K562 (cell line): ENCODE measurements at regions not wholly inside any gene's neighbourhood (a gene's known extent, or its start where the extent isn't known, plus 50 kb on each side); places are given as distances from the start of the nearest gene placed in this dataset.

Experiments
- CREB1 ChIP-seq, 2 experiments: sonication (generic) in 1 of 2; formaldehyde crosslinking in 1 of 2; IDR thresholded peaks; 2 replicates each; pipeline versions ENCODE4 v1.6.1 to v1.8.0; 2012 to 2022; ENCODE audit warnings: inconsistent platforms in 1 of 2, mild to moderate bottlenecking in 1 of 2, missing genetic modification reagents in 1 of 2, moderate library complexity in 1 of 2
- CREM ChIP-seq: IDR thresholded peaks from 2 replicates; pipeline ENCODE4 v1.6.1; 2014; ENCODE audit warnings: antibody characterized with exemption, low read depth
- GATAD2B ChIP-seq: fragments of 450-650 bp; IDR thresholded peaks from 2 replicates; pipeline ENCODE4 v1.6.1; 2017; ENCODE audit warnings: mild to moderate bottlenecking, borderline replicate concordance
- HDAC1 ChIP-seq, 2 experiments: fragments of 450-650 bp; IDR thresholded peaks; 2 replicates each; pipeline ENCODE4 v1.6.1; 2016 to 2017; ENCODE audit warnings: inconsistent platforms in 1 of 2, mild to moderate bottlenecking in 1 of 2, moderate library complexity in 1 of 2
- KAT7 ChIP-seq: sonication (generic); formaldehyde crosslinking; IDR thresholded peaks from 2 replicates; pipeline ENCODE4 v1.8.0; 2022; ENCODE audit warnings: missing genetic modification reagents, mild to moderate bottlenecking, borderline replicate concordance
- KDM5B ChIP-seq: fragments of 200-600 bp; sonication (generic); IDR thresholded peaks from 2 replicates; pipeline ENCODE4 v1.6.1; 2012; ENCODE audit warnings: low read depth, mild to moderate bottlenecking, moderate library complexity, low read length, control low read depth, inconsistent platforms; ENCODE audit not compliant: insufficient replicate concordance
- MTA1 ChIP-seq: fragments of 450-650 bp; IDR thresholded peaks from 2 replicates; pipeline ENCODE4 v1.6.1; 2017; ENCODE audit warnings: borderline replicate concordance
- PTBP1 ChIP-seq: fragments of 200-400 bp; formaldehyde crosslinking; IDR thresholded peaks from 2 replicates; pipeline ENCODE4 v1.6.1; 2017; ENCODE audit warnings: low read depth, low read length
- ZNF133 ChIP-seq: fragments of 250-450 bp; sonication (Bioruptor Pico); IDR thresholded peaks from 2 replicates; pipeline ENCODE4 v1.4.0; 2020; ENCODE audit warnings: mild to moderate bottlenecking
- TF ChIP-seq, protein P1 (sequence below): sonication (generic); formaldehyde crosslinking; IDR thresholded peaks from 2 replicates; pipeline ENCODE4 v1.8.1; 2023; ENCODE audit warnings: missing genetic modification reagents, mild to moderate bottlenecking, borderline replicate concordance
- TF ChIP-seq, protein P2 (sequence below), 3 experiments: IDR thresholded peaks in 2 of 3; conservative IDR thresholded peaks in 1 of 3; 2 replicates each; pipeline ENCODE4 v1.5.1; 2011 to 2012; ENCODE audit warnings: low read length in 3 of 3, mild to moderate bottlenecking in 3 of 3, control low read depth in 2 of 3, improper control_type of control experiment in 1 of 3, inconsistent platforms in 1 of 3, low read depth in 1 of 3, mixed read lengths in 1 of 3, moderate library complexity in 1 of 3; ENCODE audit not compliant: insufficient read depth in 2 of 3
- TF ChIP-seq, protein P3 (sequence below), 2 experiments: fragments of 450-650 bp; formaldehyde crosslinking in 1 of 2; IDR thresholded peaks; 2 replicates each; pipeline versions ENCODE4 v1.4.0 to v1.6.1; 2014 to 2020; ENCODE audit warnings: mild to moderate bottlenecking in 2 of 2, borderline replicate concordance in 1 of 2, low read depth in 1 of 2
- TF ChIP-seq, protein P4 (sequence below): sonication (generic); formaldehyde crosslinking; IDR thresholded peaks from 2 replicates; pipeline ENCODE4 v1.8.0; 2022; ENCODE audit warnings: mild to moderate bottlenecking, low read depth, missing genetic modification reagents

DNA sequence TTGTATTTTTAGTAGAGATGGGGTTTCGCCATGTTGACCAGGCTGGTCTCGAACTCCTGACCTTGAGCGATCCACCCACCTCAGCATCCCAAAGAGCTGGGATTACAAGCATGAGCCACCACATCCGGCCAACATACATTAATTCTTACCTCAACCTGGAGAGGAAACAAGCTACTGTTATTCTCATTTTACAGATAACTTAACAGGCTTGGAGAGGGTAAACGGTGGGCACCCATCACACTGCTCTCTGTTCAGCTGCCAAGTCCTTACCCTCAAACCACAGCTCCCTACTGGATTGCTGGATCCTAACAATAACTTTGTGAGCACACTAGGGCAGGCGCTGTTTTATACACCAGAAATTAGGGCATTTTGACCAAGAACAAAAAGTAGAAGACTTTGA is 93.6 kb upstream of the BARHL2 start:
- TF ChIP-seq GATAD2B (no peak), PTBP1 (no peak), HDAC1 (IDR thresholded peaks at IDR 0.05) (no peak), CREB1 (IDR thresholded peaks at IDR 0.05) (no peak), CREB1 (CRISPR knock-in tag; IDR thresholded peaks at IDR 0.05) (no peak), ZNF133 (no peak), KAT7 (no peak), MTA1 (no peak), KDM5B (no peak), CREM (no peak)
- TF ChIP-seq, protein P1, sequence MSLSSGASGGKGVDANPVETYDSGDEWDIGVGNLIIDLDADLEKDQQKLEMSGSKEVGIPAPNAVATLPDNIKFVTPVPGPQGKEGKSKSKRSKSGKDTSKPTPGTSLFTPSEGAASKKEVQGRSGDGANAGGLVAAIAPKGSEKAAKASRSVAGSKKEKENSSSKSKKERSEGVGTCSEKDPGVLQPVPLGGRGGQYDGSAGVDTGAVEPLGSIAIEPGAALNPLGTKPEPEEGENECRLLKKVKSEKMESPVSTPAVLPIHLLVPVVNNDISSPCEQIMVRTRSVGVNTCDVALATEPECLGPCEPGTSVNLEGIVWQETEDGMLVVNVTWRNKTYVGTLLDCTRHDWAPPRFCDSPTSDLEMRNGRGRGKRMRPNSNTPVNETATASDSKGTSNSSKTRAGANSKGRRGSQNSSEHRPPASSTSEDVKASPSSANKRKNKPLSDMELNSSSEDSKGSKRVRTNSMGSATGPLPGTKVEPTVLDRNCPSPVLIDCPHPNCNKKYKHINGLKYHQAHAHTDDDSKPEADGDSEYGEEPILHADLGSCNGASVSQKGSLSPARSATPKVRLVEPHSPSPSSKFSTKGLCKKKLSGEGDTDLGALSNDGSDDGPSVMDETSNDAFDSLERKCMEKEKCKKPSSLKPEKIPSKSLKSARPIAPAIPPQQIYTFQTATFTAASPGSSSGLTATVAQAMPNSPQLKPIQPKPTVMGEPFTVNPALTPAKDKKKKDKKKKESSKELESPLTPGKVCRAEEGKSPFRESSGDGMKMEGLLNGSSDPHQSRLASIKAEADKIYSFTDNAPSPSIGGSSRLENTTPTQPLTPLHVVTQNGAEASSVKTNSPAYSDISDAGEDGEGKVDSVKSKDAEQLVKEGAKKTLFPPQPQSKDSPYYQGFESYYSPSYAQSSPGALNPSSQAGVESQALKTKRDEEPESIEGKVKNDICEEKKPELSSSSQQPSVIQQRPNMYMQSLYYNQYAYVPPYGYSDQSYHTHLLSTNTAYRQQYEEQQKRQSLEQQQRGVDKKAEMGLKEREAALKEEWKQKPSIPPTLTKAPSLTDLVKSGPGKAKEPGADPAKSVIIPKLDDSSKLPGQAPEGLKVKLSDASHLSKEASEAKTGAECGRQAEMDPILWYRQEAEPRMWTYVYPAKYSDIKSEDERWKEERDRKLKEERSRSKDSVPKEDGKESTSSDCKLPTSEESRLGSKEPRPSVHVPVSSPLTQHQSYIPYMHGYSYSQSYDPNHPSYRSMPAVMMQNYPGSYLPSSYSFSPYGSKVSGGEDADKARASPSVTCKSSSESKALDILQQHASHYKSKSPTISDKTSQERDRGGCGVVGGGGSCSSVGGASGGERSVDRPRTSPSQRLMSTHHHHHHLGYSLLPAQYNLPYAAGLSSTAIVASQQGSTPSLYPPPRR (CRISPR knock-in tag) = no peak
- TF ChIP-seq, protein P2, sequence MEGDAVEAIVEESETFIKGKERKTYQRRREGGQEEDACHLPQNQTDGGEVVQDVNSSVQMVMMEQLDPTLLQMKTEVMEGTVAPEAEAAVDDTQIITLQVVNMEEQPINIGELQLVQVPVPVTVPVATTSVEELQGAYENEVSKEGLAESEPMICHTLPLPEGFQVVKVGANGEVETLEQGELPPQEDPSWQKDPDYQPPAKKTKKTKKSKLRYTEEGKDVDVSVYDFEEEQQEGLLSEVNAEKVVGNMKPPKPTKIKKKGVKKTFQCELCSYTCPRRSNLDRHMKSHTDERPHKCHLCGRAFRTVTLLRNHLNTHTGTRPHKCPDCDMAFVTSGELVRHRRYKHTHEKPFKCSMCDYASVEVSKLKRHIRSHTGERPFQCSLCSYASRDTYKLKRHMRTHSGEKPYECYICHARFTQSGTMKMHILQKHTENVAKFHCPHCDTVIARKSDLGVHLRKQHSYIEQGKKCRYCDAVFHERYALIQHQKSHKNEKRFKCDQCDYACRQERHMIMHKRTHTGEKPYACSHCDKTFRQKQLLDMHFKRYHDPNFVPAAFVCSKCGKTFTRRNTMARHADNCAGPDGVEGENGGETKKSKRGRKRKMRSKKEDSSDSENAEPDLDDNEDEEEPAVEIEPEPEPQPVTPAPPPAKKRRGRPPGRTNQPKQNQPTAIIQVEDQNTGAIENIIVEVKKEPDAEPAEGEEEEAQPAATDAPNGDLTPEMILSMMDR (IDR thresholded peaks at IDR 0.05 in 2 of 3, conservative IDR thresholded peaks at IDR 0.05 in 1 of 3; ENCODE audit: insufficient read depth in 2 of 3, low read depth in 1 of 3, low read length in 3 of 3) = no peak
- TF ChIP-seq, protein P3, sequence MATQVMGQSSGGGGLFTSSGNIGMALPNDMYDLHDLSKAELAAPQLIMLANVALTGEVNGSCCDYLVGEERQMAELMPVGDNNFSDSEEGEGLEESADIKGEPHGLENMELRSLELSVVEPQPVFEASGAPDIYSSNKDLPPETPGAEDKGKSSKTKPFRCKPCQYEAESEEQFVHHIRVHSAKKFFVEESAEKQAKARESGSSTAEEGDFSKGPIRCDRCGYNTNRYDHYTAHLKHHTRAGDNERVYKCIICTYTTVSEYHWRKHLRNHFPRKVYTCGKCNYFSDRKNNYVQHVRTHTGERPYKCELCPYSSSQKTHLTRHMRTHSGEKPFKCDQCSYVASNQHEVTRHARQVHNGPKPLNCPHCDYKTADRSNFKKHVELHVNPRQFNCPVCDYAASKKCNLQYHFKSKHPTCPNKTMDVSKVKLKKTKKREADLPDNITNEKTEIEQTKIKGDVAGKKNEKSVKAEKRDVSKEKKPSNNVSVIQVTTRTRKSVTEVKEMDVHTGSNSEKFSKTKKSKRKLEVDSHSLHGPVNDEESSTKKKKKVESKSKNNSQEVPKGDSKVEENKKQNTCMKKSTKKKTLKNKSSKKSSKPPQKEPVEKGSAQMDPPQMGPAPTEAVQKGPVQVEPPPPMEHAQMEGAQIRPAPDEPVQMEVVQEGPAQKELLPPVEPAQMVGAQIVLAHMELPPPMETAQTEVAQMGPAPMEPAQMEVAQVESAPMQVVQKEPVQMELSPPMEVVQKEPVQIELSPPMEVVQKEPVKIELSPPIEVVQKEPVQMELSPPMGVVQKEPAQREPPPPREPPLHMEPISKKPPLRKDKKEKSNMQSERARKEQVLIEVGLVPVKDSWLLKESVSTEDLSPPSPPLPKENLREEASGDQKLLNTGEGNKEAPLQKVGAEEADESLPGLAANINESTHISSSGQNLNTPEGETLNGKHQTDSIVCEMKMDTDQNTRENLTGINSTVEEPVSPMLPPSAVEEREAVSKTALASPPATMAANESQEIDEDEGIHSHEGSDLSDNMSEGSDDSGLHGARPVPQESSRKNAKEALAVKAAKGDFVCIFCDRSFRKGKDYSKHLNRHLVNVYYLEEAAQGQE (IDR thresholded peaks at IDR 0.05; ENCODE audit: borderline replicate concordance) = no peak
- TF ChIP-seq, protein P3 (CRISPR knock-in tag; IDR thresholded peaks at IDR 0.05; ENCODE audit: low read depth) = no peak
- TF ChIP-seq, protein P4, sequence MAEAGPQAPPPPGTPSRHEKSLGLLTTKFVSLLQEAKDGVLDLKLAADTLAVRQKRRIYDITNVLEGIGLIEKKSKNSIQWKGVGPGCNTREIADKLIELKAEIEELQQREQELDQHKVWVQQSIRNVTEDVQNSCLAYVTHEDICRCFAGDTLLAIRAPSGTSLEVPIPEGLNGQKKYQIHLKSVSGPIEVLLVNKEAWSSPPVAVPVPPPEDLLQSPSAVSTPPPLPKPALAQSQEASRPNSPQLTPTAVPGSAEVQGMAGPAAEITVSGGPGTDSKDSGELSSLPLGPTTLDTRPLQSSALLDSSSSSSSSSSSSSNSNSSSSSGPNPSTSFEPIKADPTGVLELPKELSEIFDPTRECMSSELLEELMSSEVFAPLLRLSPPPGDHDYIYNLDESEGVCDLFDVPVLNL (CRISPR knock-in tag) = no peak
